ACHN (cell line): ENCODE measurements at regions not wholly inside any gene's neighbourhood (a gene's known extent, or its start where the extent isn't known, plus 50 kb on each side); places are given as distances from the start of the nearest gene placed in this dataset.

Source experiments
- DNase-seq: peaks from one replicate; pipeline ENCODE4 v3.0.0-alpha.2; 2015
- in situ Hi-C: cut with HindIII; loops from 2 replicates; pipeline ENCODE4 v1.10.0; 2017; ENCODE audit warnings: low sequenced_read_pairs, low pct_ligation_motif_present, low pct_unique_long_range_greater_than_20kb

DNA sequence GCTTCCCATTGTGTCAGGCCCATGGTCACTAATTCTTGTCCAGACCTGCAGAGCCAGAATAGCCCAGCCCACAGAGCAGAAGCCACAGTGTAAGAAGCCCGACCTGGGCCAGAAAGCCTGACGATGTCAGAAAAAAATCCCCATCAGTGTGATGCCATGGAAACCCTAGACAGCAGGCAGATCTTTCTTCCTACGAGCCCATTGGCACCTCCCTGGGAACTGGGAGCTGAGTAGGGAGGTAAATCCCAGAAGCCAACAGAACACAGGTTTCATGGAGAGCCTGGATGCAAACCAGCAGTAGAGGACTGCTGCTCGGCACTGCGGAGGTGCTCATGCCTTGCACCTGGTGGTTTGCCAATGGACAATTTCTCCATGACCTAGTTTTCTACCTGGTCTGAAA lies 82.2 kb upstream of the SLC22A16 start:
- DNase-seq = no peak
- in situ Hi-C loops = no loop called here

DNA sequence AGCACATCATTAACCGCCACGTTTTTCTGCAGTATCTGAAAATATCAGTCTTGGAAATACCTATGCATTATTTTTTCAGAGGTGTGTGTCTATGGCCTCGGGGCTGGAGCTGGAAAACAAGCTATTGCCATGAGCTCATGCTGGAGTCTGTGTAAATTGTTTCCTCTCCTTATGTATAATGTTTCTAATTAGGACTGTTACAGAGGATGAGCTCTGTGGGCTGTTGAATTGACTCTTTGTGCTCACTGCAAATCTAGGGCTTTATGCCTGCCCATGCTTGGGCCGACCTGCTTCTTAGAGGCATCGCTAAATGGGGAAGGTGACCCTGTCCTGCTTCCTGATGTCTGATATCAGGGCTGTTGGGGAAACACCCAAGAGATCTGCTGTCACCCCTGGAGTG lies 80.8 kb upstream of the SLC22A16 start:
- in situ Hi-C loops = no loop called here
- DNase-seq = no peak

DNA sequence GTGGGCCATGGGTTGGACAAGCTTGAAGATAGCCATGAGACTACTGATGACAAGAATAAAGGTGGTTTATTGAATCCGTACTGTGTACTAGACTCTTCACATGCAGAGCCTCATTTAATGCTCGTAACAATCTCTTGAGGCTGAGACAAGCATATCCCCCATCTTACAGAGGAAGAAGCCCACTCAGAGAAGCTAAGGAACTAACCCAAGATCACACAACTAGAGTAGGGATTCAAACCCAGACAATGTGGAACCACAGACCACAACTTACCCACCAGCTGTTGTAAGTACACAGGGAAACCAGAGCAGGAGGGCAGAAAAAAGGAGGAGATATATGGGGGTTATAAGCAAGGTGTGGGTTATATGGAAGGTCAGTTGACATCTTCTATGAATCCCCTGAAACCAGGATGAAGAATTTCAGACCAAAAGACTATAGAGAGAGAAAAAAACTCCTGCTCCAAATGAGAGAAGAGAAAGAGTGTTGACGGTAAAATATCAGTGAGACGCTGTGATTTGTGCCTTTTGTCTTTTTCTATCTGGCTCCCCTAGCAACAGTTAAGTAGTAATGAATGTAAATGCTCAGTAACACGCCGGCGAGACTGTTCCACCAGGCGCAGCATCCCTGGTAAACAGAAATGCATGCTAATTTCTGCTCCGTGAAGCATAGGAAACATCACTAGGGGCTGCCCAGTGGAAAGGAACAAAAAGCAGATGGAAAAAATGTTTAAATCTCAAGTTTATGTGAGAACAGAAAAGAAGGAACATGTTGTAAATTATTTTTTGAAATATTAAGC lies 80.1 kb upstream of the SLC22A16 start:
- no peak for DNase-seq
- in situ Hi-C loops = no loop called here

DNA sequence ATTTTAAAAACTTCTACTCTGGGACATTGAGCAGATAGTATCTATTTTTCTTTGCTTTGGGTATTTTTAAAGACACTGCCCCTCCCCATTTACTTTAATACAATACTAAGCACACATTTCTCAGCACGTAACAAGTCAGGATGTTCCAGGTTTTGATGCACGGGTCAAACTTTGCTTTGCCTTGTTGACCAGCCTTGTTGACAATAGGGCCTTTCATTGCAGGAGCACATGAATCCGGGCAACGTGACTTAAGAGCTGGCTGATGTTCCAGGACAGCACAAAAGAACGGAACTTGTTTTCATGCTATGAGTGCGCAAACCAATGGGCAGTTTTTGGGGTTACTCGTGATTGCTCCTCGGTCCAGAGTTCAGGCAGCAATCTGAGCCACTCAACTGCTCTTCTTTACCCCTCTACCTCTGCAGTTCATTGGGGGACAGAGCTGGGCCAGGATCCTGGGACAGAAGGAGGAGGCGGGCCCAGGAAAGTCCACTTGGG lies 78.6 kb upstream of the SLC22A16 start:
- DNase-seq = no peak
- in situ Hi-C loops = no loop called here

DNA sequence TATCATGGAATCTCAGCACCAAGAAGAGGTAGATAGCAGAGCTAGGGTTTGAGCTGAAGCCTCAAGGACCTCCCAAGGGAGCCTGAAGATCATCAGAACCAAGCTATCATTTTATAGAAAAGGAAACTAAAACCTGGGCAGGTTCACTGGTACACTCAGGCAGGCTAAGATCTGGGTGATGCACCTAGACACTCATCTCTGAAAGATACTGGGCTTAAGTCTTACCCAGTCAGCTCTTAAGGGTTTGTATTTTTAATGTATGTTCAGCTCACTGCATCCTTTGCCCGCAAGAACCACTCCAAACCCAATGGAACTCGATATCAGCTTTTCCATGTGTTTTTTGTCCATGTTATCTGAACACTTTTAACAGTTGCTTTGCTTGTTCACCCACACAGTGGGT lies 78.0 kb upstream of the SLC22A16 start:
- in situ Hi-C loops = no loop called here

DNA sequence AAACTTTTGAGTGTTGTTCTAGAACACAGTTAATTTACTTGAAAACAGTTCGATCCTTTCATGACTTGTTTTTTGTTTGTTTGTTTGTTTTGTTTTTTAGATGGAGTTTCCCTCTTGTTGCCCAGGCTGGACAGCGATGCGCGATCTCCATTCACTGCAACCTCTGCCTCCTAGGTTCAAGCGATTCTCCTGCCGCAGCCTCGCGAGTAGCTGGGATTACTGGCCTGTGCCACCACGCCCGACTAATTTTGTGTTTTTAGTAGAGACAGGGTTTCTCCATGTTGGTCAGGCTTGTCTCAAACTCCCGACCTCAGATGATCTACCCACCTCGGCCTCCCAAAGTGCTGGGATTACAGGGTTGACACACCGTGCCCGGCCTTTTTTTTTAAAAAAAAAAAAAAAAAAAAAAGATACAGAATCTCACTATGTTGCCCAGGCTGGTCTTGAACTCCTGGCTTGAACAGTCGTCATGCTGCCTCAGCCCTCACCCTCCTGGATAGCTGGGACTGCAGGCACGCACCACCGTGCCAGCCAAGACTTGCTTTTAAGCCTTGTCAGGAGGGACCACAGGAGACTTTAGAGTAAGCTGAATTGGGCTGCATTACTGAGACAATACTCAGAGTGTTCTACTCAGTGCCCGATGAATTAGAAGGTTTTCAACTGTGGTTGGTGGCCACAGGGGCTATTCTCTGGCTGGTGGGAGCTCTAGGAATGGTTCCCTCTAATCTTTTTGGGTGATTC lies 76.7 kb upstream of the SLC22A16 start:
- DNase-seq = no peak
- in situ Hi-C loops = no loop called here

More for the DNA sequence above, 78.0 kb upstream of the SLC22A16 start:
- no peak for DNase-seq

DNA sequence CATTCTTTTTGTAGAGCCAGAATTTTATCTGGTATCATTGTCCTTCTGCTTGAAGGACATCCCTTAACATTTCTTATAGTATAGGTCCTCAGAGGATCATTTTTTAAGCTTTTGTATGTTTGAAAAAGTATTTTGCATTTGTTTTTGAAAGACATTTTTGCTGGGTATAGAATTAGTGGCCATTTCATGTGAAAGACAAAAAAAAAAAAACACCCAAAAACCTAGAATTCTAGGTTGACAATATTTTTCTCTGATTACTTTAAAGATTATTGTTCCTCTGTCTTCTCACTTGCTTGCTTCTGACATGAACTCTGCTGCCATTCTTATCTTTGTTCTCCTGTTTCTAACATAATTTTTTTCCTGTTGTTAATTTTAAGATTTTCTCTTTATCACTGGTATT lies 75.7 kb upstream of the SLC22A16 start:
- DNase-seq = no peak

DNA sequence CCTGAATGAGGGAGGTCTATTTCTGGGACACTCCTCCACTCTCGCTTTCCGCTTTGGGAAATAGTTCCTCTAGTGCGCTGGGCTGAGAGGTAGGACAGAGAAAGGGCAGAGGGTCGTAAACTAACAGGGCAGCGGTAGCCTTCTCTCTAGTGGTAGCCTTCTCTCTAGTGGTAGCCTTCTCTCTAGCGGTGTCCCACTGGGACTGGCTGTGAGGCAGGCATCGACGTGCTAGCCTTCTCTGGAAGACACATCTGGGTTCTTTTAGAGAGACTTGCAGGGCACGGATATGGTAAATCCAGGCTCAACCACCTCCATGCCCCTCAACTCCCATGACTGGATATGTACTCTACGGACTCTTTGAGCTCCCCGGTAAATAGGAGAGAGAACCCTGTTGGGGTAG lies 74.7 kb upstream of the SLC22A16 start:
- in situ Hi-C loops = no loop called here
- no peak for DNase-seq

More for the DNA sequence above, 75.7 kb upstream of the SLC22A16 start:
- in situ Hi-C loops = no loop called here

DNA sequence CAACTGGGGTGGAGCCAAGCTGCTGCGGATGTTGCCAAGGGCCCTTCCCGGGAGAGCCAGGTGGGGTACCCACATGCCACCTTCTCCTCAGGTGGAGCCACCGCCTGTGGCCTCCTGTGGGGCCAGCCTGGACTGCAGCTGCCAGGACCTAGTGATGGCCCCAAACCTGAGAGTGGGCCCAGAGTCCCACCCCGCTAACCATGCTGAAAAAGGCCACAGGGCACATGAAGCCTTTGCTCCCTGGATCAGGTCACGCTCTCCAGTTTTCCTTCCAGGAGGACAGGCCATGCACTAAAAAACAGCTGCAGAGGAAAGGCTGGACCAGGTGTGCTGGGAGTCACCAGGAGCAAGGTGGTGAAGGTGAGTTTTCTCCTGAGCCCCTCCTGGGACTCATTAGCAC lies 73.9 kb upstream of the SLC22A16 start:
- in situ Hi-C loops = no loop called here
- no peak for DNase-seq

DNA sequence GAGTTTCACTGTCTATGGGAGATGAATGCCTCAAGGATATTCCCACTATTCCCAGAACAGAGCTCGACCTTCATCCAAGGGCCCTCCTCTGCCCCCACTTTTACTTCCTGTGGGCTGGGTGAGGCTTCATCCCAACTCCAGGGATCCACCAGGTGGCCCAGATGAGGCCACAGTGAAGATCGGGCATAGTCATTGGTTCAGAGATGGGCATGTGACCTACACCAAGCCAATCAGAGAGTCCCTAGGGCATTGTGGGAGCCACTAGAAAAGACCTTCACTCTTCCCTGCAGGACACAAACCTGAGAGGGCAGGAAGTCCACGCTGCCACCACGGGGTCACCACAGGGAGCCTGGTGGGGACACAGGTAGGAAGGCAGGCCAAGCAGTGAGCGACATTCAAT lies 72.9 kb upstream of the SLC22A16 start:
- in situ Hi-C loops = loop anchor here (25.0 kb wide), 1 partner anchor 438 kb away; the partner anchor contains the start of gene RPF2
- no peak for DNase-seq

DNA sequence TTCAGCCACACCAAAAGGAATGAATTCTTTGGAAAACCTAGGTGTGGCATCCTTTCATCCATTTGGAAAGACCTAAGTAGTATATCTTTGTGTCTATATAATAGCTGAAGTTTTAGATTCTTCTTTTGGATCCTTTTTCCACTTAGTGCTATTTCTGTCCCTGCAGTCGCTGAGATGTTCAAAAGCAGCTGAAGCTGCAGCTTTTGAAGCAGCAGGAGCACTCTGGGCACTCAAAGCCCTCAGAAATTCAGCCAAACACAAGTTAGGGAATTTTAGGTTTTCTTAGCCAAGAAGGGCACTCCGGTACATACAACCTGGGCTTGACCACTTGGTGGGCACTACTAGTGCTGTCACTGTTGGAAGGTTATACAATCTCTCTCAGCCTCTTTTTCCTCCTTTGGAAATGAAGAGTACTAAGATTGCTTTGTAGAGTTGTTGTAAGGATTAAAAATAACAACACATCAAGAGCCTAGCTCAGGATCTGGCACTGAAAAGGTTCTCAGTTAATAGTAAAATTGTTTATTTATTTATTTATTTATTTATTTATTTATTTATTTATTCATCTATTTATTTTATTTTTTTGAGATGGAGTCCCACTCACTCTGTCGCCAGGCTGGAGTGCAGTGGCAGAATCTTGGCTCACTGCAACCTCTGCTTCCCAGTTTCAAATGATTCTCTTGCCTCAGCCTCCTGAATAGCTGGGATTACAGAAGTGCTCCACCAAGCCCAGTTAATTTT lies 71.9 kb upstream of the SLC22A16 start:
- DNase-seq = no peak
- in situ Hi-C loops = loop anchor here (25.0 kb wide), 1 partner anchor 439 kb away; the partner anchor contains the start of gene RPF2

DNA sequence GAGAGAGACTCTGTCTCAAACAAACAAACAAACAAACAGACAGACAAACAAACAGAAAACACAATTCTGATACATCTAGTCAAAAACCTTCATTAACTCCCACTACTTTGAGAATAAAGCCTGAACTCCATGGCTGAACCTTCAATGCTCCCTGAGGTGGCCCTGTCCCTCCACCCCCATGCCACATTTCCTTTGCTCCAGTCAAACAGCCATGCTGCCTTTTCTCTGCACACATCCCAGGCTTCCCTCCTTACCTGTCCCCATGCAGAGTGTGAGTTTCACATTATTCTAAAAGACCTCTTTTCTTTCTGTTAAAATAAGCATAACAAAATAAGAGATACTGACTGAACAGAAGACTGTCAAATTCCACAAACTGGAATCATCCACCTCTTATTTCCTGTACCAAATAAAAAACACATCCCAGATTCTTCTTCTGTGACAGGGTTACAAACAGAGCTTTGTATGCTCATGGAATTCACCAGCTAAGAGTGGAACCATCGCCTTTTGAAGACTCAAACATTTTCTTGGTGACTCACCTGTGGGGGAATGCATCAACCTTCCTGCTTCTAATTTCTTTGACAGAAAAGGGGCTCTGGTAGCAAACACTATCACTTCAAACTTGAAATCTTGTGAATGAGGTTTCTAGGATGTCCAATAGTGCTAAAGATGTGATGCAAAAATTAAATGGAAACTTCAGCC lies 71.0 kb upstream of the SLC22A16 start:
- peak; percentile 14 for DNase-seq
- in situ Hi-C loops = loop anchor here (25.0 kb wide), 1 partner anchor 440 kb away; the partner anchor contains the start of gene RPF2

DNA sequence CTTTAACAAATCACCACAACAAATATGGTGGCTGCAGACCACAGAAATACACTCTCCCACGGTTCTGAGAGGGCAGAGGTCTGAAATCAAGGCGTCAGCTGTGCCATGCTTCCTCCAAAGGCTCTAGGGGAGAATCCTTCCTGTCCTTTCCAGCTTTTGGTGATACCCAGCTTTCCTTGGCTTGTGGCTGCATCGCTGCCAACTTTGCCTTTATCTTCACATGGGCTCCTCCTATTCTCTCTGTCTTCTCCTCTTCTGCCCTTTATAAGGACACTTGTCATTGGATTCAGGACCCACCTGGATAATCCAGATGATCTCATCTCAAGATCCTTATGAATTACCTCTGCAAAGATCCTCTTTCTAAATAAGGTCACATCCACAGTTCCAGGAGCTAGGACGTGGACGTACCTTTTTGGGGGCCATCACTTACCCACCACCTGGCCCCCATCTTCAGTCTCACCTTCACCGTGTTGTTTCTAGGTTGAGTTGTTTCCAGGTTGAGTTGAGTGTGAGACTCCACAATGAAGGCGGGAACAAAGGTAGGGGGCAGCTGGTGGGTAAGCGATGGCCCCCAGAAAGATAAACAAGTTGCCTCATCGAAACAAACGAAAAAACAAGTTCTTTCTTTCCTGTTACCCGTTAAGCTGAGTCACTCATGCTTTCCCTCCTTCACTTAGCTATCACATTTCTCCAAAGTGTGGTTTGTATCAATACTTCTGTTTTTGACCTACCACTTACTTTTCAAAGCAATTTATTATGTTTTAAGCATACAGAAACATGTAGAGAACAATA lies 68.9 kb upstream of the SLC22A16 start:
- DNase-seq = no peak
- in situ Hi-C loops = loop anchor here (25.0 kb wide), 1 partner anchor 442 kb away; the partner anchor contains the start of gene RPF2

DNA sequence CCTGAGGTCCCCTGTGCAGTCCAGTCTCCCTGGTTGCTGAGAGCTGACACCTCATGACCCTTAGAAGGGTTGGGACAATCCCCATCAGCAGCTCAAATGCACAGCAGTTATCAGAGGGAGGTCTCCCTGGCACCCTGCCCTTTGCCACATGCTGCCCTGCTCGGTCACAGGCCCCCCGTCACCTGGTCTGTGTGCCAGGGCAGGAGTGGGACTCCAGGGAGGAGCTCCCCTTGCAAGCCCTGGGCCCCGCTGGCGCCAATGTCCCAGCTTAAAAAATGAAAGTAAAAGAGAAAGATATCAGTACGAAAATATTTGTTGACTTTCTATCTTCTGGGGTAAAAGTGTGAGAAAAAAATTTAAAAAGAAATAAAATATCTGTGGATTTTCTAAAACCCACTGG lies 68.1 kb upstream of the SLC22A16 start:
- in situ Hi-C loops = loop anchor here (25.0 kb wide), 1 partner anchor 443 kb away; the partner anchor contains the start of gene RPF2
- no peak for DNase-seq

DNA sequence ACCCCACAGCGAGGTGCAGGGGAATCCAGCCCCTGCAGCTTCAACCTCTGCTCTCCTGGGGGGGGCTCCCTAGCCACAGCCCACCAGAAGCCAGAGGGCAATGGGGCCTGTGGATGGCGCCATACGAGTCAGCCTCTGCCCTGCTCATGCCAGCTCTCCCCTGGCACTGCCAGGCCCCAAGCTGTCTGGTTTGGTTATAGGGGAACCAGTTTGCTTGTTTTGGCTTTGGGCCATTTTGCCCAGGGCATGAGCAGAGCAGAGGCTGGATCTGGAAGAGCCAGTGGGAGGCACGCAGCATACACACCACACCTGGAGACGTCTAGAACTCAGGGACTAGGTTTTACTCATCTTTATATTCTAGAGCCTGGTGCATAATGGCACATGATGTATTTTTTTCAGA lies 66.7 kb upstream of the SLC22A16 start:
- DNase-seq = no peak
- in situ Hi-C loops = loop anchor here (25.0 kb wide), 1 partner anchor 444 kb away; the partner anchor contains the start of gene RPF2

DNA sequence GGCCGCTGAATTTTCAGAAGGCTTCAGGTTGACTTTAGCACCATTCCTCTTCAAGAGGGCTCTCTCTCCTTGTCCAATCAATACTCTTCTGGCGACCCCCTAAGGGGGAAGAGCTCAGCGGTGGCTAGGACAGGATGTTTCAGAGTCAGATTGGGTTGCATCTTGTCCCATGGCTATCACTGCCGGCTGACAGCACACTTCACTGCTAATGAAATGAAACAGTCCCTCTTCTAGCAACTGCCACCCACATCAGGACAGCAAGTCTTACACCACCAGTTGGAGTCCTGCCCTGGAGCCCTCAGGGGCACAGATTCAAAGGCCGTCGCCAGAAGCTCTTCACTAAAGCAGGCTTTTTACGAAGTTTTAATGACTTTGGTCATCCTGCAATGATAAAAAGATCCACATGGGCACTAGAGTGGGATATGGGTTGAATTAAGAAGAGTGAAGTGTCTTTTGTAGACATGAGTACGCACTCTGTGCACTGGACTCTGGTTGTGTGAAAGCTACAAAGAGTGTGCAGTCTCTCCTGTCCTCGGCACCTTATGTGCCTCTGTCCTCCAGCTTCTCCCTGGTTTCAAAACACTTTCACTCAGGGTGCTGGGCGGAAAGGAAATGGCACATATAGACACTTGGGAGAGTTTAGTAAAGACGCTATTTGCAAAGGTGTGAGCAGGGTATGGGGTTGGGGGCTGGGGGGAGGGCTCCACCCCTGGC lies 66.1 kb upstream of the SLC22A16 start:
- in situ Hi-C loops = loop anchor here (25.0 kb wide), 1 partner anchor 445 kb away; the partner anchor contains the start of gene RPF2
- no peak for DNase-seq
